ENCODE measurements at regions not wholly inside any gene's neighbourhood (a gene's known extent, or its start where the extent isn't known, plus 50 kb on each side); places are given as distances from the start of the nearest gene placed in this dataset.

GRCh38 chr9:91098203-91098850, 263.4 kb downstream of the AUH start:
- no peak overlapping the region for H3K4me3 Mint-ChIP-seq
- peaks cover 21% of the 10 kb centered on the region for H3K9me3 Mint-ChIP-seq
- H3K27ac Mint-ChIP-seq, result no peak overlapping the region
- peaks cover 26% of the 10 kb centered on the region for H3K4me1 Mint-ChIP-seq
- peaks cover 15% of the 10 kb centered on the region for H3K27me3 Mint-ChIP-seq (ENCODE audit: low read depth)
- no peak for TF ChIP-seq CTCF (IDR thresholded peaks at IDR 0.05; ENCODE audit: unreplicated experiment in 3 of 3)
- H3K36me3 Mint-ChIP-seq (ENCODE audit: low read depth), result peaks cover 6% of the 10 kb centered on the region

DNA sequence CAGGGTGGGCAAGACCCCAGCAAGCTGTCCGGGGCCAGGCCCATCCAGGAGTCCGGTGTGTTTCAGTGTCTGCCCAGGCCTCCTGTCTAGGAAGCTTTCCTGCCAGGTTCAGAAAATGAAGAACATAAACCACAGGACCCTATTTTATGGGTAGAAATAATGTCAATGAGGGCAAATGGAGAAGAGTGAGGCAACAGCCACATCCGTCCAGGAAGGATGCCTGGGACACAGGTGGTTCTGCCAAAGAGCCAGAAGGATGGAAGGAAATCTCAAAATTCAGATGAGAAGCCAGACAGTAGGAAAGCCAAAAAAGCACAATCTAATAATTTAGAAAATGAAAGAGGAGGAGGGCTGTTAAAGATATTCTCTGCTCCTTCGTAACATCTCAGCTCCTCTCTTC, 262.3 kb downstream of the AUH start:
- no peak for TF ChIP-seq CTCF (IDR thresholded peaks at IDR 0.05; ENCODE audit: unreplicated experiment in 3 of 3)
- Mint-ChIP-seq H3K4me3 (no peak overlapping the region), H3K4me1 (peaks cover 26% of the 10 kb centered on the region), H3K9me3 (peaks cover 12% of the 10 kb centered on the region), H3K27ac (no peak overlapping the region), H3K27me3 (ENCODE audit: low read depth) (peaks cover 15% of the 10 kb centered on the region), H3K36me3 (ENCODE audit: low read depth) (no peaks in the 10 kb centered on the region)

DNA sequence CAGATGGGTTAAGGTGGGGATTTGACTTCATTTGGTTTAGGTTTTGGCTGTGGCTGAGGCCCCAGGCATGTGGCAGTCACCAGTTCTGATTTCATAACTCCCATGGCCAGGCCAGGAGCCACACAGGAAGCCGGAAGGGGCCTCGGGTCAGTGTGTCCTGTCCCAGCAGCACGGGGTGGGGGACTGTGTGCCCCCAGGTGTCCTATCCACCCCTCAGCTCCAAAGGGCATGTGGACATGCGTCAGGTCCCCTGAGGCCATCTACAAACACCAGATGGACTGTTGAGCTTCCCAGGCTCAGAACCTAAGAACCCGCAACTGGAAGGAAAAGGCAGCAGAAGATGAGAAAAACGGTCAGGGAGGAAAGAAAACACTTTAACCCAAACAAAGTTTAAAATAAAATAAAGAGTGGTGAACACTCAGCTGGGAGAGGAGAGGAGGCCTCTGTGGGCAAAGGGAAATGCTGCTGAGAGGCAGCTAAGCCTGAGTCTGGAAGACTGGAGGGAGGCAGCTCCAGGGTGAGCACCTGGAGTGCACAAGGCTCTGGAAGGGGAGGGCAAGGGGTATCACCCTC, 260.8 kb downstream of the AUH start:
- no peak overlapping the region for H3K4me3 Mint-ChIP-seq
- peaks cover 8% of the 10 kb centered on the region for H3K9me3 Mint-ChIP-seq
- H3K27me3 Mint-ChIP-seq (ENCODE audit: low read depth), result peaks cover 12% of the 10 kb centered on the region
- H3K36me3 Mint-ChIP-seq (ENCODE audit: low read depth), result no peaks in the 10 kb centered on the region
- peak overlapping the region in 2 of 3 experiments; percentile 26 to 36 for H3K27ac Mint-ChIP-seq
- TF ChIP-seq CTCF (IDR thresholded peaks at IDR 0.05; ENCODE audit: unreplicated experiment in 3 of 3), result no peak
- peaks cover 26% of the 10 kb centered on the region for H3K4me1 Mint-ChIP-seq

DNA sequence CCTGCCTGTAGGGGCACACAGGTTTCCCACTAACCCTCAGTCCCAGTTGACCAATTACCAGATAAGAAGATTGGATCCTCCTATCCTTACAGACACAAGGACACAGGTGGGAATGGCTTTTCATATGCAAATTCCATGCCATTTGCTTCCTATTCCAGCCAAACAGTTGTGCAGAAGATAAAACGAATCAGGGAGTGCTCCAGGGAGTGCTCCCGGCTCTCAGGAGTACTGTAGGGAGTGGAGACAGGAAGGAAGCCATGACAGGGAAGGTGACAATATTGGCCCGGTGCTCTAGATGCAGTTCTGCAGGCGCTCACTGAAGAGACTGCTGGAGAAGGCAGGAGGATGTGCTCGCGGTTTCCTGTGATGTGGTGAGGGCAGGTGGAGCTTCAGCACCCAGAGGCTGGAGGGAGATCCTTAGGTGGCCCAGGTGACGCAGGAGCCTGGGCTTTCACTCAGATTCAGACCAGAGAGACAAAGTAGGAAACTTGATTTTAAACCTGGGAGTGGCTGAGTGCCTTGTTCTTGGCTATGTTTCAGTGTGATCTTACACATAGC, 260.0 kb downstream of the AUH start:
- Mint-ChIP-seq H3K9me3 (peaks cover 5% of the 10 kb centered on the region), H3K4me3 (no peak overlapping the region), H3K27me3 (ENCODE audit: low read depth) (peaks cover 12% of the 10 kb centered on the region), H3K36me3 (ENCODE audit: low read depth) (no peaks in the 10 kb centered on the region), H3K4me1 (peaks cover 26% of the 10 kb centered on the region), H3K27ac (no peak overlapping the region)
- TF ChIP-seq CTCF (IDR thresholded peaks at IDR 0.05; ENCODE audit: unreplicated experiment in 3 of 3), result no peak

DNA sequence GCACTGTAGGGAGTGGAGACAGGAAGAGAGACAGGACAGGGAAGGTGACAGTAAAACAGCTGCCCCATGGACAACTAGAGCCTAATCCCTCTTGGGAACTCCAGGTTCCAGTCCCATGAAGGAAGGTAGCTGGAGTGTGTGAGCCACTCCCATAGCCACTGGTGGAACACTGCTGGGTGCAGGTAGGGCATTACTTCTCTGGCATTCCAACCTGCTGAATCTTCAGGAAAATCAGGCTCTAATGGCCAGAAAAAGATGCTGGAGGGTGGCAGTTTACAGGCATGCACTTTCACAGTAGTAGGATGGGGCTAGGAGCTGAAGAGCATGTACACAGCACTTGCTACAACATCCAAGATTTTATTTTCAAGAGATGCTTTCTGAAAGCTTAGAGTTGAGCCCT, 259.4 kb downstream of the AUH start:
- H3K27me3 Mint-ChIP-seq (ENCODE audit: low read depth), result peaks cover 12% of the 10 kb centered on the region

More for the DNA sequence above, 259.4 kb downstream of the AUH start:
- no peak overlapping the region for H3K27ac Mint-ChIP-seq
- H3K4me3 Mint-ChIP-seq, result no peak overlapping the region
- H3K36me3 Mint-ChIP-seq (ENCODE audit: low read depth), result no peaks in the 10 kb centered on the region
- peaks cover 26% of the 10 kb centered on the region for H3K4me1 Mint-ChIP-seq
- peaks cover 4% of the 10 kb centered on the region for H3K9me3 Mint-ChIP-seq
- no peak for TF ChIP-seq CTCF (IDR thresholded peaks at IDR 0.05; ENCODE audit: unreplicated experiment in 3 of 3)

Data from nephron (organoid).